NCI-H1436 treated with DMSO at 0.1 percent for 48 hours (cell line): ENCODE measurements at regions not wholly inside any gene's neighbourhood (a gene's known extent, or its start where the extent isn't known, plus 50 kb on each side); places are given as distances from the start of the nearest gene placed in this dataset.
"Not testable (repeated sequence)": the region's sequence is repeated elsewhere in the genome, so short reads cannot be mapped to it uniquely, and the experiment has no call there.

Experiments
- DNase-seq: peaks from one replicate; lab custom pipeline; 2025; lab: John Stamatoyannopoulos, UW

DNA sequence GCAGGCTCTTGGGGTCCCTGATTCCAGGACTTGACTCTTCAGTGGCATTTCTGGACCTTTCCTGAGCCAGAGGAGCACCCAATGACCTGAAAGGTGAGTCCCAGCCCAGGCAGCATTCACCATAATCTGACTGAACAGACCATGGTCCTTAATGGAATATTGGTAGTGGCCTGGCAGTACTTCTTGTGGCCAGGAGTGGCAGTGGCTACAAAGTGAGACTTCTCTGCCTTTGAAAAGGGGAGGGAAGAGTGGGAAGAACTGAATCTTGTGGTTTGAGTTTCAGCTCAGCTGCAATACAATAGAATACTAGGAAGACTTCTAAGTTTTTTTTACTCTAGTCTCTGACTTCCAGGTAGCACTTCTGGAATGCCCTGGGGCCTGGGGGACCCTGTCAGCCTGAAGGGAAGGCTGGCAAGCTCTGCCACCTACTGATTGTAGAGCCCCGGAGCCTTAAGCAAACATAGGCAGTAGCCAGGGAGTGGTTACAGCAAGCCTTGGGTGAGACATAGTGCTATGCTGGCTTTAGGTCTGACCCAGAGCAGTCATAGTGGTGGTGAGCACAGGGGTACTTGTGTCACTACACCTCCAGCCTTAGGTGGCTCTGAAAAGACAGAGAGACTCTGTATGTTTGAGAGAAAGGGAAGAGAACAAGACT is 674.2 kb upstream of the MANEA start:
- no peak for DNase-seq

DNA sequence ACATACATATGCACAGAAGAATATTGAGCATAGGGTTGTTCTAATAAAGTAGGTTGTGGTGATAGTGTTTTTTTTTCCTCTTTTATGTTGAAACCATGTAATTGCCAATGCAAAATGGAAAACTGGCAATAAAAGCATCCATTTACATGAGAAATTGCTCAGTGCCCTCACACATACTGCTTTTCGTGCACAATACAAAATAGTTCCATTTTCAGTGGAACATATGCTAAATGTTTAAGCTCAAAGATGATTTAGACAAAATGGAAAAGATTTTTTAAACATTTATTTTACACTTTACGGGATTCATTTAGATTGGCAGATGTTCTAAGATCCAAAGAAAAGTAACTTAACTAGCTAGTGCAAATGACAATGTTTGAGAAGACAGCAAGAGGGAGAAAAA is 678.1 kb upstream of the MANEA start:
- no peak for DNase-seq

DNA sequence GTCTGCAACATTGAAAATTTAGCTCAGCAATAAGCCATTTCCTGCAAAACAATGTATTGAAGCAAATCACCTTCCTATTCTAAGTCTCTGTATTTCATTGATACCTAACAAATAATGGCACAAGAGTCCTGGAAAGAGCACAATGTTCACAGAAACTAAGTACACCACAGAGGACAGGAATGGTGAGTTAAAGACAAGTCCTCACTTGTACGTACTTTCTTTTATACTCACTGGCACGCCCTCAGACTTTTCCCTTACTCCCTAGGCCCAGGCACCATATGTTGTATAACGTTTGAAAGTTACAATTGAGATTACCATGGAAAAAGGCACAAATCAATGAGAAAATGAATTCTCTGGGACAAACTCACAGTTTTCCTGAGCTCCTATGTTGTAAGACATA is 683.0 kb upstream of the MANEA start:
- no peak for DNase-seq

DNA sequence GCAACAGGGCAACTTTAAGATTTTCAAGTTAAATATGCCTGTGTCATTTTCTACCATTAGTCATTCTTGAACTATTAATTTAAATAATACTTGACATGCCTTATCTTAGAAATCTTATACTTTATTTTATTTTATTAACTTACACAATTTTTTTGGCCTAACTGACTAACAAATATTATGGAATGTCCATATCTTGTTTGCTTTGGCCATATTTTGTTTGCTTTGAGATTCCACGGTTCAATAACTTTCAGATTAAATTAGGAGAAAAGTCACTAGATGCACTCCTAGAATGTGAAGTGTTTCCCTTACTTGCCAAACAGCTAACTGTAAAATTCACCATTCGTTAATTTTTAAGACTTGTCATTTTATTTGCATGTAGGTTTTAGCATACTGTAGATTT is 684.0 kb upstream of the MANEA start:
- DNase-seq: no peak

DNA sequence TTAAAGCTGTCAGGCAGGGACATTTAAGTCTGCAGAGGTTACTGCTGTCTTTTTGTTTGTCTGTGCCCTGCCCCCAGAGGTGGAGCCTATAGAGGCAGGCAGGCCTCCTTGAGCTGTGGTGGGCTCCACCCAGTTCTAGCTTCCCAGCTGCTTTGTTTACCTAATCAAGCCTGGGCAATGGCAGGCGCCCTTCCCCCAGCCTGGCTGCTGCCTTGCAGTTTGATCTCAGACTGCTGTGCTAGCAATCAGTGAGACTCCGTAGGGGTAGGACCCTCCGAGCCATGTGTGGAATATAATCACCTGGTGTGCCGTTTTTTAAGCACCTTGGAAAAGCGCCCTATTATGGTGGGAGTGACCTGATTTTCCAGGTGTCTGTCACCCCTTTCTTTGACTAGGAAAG is 703.5 kb upstream of the MANEA start:
- DNase-seq: not testable (repeated sequence)

DNA sequence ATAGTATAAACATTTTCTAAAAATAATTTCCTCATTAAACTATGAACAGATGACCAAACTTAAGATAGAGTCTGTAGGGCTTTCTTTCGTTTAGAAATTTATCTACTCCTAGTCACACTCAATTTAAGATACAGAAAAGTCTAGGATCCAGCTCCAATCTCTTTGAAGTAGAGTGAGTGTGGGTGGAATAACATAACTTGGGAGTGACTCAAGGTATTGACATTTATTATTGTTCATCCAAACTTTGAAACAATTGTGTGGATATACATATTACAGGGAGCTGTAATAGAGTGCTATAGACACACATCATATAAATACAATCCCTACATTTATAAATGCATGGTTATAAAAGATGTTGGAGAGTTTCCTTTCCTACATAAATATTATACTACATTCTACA is 715.2 kb upstream of the MANEA start:
- no peak for DNase-seq

DNA sequence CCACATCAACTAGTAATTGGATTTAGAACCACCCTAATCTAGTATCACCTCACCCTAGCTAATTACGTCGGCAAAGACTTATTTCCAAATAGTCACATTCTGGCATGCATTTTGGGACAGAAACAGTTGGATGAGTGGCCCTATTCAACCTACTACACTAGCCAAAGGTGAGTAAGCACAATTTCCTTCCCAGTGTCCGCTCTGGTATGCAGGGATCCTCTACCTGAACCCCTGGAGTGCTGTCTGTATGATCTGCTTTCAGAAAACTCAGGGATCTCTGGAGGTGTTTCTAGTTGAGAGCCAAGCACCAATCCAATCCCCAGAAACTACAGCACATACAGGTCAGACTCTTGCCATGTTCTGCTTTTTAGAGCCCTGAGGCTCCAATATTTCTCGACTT is 717.4 kb upstream of the MANEA start:
- DNase-seq: no peak

DNA sequence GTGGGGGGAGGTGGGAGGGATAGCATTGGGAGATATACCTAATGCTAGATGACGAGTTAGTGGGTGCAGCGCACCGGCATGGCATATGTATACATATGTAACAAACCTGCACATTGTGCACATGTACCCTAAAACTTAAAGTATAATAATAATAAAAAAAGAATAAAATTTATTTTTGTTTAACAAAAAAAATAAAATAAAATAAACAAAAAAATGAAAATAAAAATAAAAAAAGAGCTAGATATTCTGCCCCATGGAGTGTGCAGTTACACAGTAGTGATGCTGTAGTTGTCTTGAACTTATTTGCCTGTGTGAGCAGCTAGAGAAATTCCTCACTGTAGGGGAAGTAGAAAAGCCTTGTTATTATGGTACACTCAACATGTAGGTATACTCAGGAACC is 720.3 kb upstream of the MANEA start:
- DNase-seq: not testable (repeated sequence)

DNA sequence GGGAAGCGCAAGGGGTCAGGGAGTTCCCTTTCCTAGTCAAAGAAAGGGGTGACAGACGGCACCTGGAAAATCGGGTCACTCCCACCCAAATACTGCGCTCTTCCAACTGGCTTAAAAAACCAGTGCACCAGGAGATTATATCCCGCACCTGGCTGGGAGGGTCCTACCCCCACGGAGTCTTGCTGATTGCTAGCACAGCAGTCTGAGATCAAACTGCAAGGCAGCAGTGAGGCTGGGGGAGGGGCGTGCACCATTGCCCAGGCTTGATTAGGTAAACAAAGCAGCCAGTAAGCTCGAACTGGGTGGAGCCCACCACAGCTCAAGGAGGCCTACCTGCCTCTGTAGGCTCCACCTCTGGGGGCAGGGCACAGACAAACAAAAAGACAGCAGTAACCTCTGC is 726.0 kb upstream of the MANEA start:
- DNase-seq: not testable (repeated sequence)

DNA sequence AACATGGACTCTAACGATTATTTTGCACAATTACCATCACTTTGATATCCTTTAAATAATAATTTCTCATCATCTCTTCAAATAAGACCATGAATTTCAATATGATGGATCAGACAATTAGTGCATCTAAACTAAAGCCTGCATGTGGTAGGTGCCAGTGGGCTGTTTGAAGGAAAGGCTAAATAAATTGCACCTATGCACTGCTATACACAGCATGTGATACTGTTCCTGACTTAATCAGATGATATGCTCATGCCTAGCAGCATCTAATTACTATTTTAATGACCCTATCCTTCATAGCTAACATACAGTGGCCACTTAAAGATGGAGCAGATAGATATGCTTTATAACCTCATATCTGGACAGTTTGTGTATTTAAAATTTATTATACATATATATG is 731.6 kb upstream of the MANEA start:
- DNase-seq: no peak

DNA sequence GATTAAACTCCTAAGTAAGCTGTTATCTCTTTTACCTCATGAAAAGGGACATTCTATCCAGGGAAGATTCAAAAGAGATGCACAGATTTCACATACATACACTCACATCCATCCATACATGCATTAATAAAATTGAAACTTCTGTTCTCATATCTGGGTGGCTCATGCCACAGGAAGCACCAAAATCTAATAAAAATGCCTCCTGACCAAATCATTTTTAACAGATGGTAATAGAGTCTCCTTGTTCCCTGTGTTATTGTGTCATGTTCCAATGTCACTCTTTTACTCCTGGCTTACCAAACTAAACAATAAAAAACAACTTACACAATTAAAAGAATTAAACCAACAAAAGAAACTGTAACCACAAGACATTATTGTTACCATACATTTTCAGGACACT is 742.1 kb upstream of the MANEA start:
- no peak for DNase-seq

DNA sequence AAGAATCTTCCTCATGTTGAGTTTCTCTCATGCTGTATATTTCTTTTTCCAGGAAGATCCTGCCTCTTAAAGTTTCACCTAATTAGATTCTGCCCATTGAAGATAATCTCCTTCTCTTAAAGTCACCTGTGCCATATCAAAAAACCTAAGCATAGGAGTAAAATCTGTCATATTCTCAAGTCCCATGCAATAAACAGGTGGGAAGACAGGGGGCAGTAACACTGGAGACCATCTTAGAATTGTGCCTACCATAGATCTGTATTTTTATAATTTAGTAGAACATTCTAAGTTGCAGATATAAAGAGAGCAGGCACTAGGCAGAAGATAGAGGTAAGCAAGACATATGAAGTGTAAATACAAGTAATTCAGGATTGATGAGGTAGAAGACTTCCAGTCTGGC is 763.5 kb upstream of the MANEA start:
- no peak for DNase-seq

DNA sequence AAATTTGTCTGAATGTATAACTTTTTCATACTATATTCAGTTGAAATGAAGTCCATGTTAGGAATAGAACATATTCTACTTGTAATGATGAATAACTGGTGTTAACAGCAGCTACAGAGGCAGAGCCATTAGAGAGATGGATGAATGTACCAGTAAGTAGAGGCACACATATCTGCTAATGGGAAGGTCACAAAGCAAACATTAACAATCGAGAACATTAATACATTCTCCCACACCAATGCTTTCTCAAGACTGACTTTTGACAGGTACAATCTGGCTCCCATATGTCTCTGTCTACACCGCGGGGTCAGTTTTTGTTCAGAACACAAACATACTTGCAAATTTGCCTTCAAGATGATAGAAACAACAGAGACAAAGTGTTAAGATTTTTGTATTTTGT is 776.0 kb upstream of the MANEA start:
- no peak for DNase-seq

DNA sequence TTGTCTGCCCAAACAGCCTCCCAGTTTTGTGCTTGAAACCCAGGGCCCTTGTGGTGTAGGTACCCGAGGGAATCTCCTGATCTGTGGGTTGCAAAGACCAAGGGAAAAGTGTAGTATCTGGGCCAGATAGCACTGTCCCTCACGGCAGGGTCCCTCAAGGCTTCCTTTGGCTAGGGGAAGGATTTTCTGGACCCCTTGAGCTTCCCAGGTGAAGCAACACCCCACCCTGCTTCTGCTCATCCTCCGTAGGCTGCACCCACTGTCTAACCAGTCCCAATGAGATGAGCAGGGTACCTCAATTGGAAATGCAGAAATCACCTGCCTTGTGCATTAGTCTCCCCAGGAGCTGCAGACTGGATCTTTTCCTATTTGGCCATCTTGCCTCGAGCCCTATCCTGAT is 791.8 kb upstream of the MANEA start:
- DNase-seq: no peak

DNA sequence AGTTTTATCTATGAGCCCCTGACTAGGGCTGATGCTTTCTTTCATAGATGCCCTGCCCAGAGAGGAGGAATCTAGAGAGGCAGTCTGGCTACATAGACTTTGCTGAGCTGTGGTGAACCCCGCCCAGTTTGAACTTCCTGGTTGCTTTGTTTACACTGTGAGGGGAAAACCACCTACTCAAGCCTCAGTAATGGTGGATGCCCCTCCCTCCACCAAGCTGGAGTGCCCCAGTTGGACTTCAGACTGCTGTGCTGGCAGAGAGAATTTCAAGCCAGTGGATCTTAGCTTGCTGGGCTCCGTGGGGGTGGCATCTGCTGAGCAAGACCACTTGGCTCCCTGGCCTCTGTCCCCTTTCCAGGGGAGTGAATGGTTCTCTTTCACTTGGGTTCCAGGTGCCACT is 792.3 kb upstream of the MANEA start:
- DNase-seq: not testable (repeated sequence)

DNA sequence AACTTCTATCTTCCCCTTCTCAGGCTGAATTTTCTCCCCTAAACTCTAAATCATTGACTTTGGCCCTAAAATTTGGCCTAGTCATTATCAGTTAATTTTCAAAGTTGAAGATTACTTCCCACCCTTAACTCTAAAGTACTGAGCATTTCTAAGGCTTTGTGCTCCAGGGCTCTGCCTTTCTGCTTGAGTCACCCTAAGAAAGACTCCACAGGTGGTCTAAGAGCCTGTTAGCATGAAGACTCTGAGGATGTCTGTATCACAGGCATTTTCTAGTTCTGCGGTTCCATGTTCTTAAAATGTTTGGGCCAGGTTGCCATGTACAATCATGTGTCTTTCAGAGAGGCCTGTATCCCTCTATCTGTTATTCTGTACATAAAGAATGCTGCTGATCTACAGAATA is 808.1 kb upstream of the MANEA start:
- DNase-seq: no peak

DNA sequence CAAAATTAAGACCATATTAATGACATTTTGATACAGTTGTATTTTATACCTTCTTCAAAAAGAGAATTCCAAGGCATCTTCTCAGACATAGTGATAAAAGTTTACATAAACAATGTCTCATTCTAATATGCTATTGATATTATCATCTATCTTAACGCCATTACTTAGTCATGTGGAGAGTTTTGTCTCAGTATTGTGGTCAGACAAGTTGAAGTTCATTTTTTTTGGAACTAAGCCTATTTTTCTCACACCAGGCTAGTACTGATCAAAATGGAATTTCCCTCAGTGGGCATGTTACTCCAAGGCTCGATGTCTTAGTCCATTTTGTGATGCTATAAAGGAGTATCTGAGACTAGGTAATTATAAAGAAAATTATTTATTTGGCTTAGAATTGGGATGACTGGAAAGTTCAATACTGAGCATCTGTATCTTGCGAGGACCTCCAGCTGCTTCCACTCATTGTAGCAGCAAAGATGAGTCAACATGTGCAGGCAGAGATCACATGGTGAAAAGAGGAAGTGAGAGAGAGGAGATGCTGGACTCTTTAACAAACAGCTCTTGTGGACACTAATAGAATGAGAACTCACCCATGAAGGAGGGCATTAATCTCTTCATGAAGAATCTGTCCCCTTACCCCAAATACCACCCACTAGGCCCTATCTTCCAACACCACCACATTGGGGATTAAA is 825.5 kb upstream of the MANEA start:
- no peak for DNase-seq

DNA sequence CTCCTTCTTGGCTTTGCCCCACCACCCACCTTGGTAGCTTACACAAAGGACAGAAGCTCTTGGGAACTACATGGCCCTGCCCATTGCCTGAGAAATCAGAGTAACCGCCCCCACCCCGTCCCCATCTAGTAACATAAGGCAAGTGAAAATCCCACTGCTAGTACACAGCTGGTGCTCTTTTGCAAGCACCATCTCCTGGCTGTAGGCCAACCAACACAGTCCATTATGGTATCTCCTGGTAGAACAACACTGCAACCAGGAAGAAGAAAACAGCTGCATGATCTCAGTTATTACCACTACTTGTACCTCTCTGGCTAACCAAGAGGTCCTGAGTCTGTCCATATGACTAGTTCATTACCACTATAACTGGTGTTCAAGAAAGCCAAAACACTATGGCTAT is 841.1 kb upstream of the MANEA start:
- DNase-seq: no peak

DNA sequence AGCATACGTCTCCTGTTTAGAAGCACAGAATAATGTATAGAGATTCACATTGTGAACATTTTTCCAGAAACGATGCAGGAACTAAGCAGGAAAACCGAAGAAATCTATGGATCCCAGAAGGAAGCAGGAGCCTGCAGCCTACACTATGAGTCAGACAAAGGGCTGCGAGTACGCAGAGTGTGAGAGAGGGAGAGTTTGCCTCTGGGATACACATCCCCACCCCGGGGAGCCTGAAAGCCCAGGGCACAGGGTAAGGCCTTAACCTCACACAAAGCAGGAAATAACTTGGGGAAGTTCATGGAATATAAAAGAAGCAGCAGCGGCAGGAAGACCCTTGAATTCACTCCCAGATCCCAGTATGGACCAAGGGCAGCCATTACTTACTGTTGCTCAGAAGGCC is 842.1 kb upstream of the MANEA start:
- no peak for DNase-seq

DNA sequence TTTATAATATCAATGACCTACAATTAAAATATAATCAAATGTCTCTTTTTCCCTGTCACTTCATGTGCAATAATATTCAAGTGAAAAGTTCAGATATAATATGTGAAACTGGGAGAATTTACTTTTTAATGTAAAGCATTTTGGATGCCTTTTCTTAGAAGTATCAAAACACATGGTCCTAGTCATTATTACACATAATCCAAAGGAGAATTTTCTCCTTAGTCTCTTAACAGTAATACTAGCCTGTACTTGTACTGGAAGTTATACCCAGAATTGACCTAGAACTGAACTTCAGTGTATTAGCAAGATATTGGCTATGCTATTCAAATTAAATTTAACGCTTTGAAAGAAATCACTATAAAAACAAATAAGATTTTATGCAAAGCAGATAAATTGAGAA is 842.6 kb upstream of the MANEA start:
- DNase-seq: no peak

DNA sequence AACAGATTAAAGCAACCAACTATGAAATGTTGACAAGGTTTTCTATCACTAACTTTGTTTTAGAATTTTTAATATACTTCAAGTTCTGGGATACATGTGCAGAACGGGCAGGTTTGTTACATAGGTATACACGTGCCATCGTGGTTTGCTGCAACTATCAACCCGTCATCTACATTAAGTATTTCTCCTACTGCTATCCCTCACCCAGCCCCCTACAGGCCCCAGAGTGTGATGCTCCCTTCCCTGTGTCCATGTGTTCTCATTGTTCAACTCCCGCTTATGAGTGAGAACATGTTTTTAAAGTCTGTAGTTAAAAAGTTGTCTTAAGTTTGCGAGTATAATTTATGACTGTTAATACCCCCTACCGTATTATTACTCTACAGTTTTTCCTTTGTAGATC is 844.3 kb upstream of the MANEA start:
- DNase-seq: no peak

DNA sequence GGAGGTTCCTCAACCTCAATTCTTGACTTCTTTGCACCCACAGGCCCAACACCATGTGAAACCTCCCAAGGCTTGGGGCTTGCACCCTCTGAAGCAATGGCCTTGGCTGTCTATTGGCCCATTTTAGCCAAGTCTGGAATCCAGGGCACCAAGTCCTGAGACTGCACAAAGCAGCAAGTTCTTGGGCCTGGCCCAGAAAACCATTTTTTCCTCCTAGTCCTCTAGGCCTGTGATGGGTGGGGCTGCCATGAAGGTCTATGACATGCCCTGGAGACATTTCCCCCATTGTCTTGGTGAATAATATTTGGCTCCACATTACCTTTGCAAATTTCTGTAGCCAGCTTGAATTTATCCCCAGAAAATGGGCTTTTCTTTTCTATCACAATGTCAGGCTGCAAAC is 849.6 kb upstream of the MANEA start:
- DNase-seq: no peak

DNA sequence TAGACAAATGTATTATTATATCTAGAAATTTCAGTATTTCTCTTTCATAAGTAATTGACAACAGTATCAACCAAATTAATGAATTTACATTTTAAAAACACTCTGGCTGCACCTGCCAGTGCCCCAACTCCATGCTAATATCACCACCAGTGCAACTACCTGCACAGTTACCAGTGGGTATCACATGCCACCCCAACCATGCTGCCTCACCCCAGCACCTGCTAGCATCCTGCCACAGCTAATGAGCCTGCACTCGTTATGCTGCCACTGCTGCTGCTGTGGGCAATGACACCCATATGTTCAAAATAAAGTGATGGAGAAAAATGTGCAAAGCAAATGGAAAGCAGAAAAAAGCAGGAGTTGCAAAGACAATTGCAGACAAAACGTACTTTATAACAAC is 855.9 kb upstream of the MANEA start:
- DNase-seq: no peak

DNA sequence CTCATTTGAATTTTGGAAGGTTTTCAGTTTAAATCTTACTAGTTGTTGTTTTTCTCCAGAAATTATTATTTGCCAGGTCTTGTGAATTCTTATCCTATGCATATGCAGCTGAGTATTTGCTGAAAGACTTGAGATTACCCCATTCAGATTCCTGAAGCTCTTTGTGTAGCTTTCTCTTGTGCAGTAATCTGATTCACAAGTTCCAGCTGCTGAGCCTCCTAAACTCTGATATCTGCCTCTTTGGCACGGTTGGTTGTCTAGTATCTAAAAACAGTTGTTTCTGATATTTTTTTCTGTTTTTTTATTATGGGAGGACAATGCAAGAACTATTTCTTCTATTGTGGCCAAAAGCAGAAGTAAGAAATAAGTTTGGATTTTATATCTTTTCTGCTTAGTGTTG is 863.9 kb upstream of the MANEA start:
- DNase-seq: no peak
